NCI-H2196 (cell line): ENCODE measurements at regions not wholly inside any gene's neighbourhood (a gene's known extent, or its start where the extent isn't known, plus 50 kb on each side); places are given as distances from the start of the nearest gene placed in this dataset.
"Not testable (repeated sequence)": the region's sequence is repeated elsewhere in the genome, so short reads cannot be mapped to it uniquely, and the experiment has no call there.

Source experiments
- DNase-seq: peaks from one replicate; lab custom pipeline; 2025; ENCODE audit not compliant: unreplicated experiment; lab: John Stamatoyannopoulos, UW

GRCh38 chr11:25488176-25488575 is 843.8 kb upstream of the ANO3 start:
- not testable (repeated sequence) for DNase-seq

- not testable (repeated sequence) for DNase-seq
These were observed 830.5 kb upstream of the ANO3 start for GRCh38 chr11:25501426-25501825.

GRCh38 chr11:25515576-25515975 is 816.4 kb upstream of the ANO3 start:
- no peak for DNase-seq

GRCh38 chr11:25520459-25520858 is 811.5 kb upstream of the ANO3 start:
- DNase-seq: no peak

- DNase-seq: no peak
These were observed 804.1 kb upstream of the ANO3 start for GRCh38 chr11:25527841-25528240.

- DNase-seq: no peak
These were observed 802.4 kb upstream of the ANO3 start for GRCh38 chr11:25529572-25529971.

- DNase-seq: no peak
These were observed 796.3 kb upstream of the ANO3 start for GRCh38 chr11:25535467-25536272.

- DNase-seq: no peak
These were observed 795.6 kb upstream of the ANO3 start for GRCh38 chr11:25536289-25536688.

- DNase-seq: no peak
These were observed 794.5 kb upstream of the ANO3 start for GRCh38 chr11:25537393-25537792.

GRCh38 chr11:25547292-25547691 is 784.6 kb upstream of the ANO3 start:
- no peak for DNase-seq

- no peak for DNase-seq
These were observed 769.5 kb upstream of the ANO3 start for GRCh38 chr11:25562417-25562816.

GRCh38 chr11:25565846-25566245 is 766.1 kb upstream of the ANO3 start:
- no peak for DNase-seq

GRCh38 chr11:25566298-25567200 is 765.4 kb upstream of the ANO3 start:
- no peak for DNase-seq

- DNase-seq: no peak
These were observed 755.6 kb upstream of the ANO3 start for GRCh38 chr11:25576320-25576719.

- not testable (repeated sequence) for DNase-seq
These were observed 752.4 kb upstream of the ANO3 start for GRCh38 chr11:25579554-25579953.

- no peak for DNase-seq
These were observed 748.3 kb upstream of the ANO3 start for GRCh38 chr11:25583596-25583995.

GRCh38 chr11:25587496-25587895 is 744.4 kb upstream of the ANO3 start:
- no peak for DNase-seq

- no peak for DNase-seq
These were observed 738.7 kb upstream of the ANO3 start for GRCh38 chr11:25593221-25593620.

GRCh38 chr11:25596701-25597100 is 735.2 kb upstream of the ANO3 start:
- no peak for DNase-seq

- no peak for DNase-seq
These were observed 734.2 kb upstream of the ANO3 start for GRCh38 chr11:25597696-25598095.

- DNase-seq: no peak
These were observed 729.8 kb upstream of the ANO3 start for GRCh38 chr11:25602149-25602548.

GRCh38 chr11:25602959-25603358 is 729.0 kb upstream of the ANO3 start:
- DNase-seq: no peak
